ENCODE measurements at regions not wholly inside any gene's neighbourhood (a gene's known extent, or its start where the extent isn't known, plus 50 kb on each side); places are given as distances from the start of the nearest gene placed in this dataset.

DNA sequence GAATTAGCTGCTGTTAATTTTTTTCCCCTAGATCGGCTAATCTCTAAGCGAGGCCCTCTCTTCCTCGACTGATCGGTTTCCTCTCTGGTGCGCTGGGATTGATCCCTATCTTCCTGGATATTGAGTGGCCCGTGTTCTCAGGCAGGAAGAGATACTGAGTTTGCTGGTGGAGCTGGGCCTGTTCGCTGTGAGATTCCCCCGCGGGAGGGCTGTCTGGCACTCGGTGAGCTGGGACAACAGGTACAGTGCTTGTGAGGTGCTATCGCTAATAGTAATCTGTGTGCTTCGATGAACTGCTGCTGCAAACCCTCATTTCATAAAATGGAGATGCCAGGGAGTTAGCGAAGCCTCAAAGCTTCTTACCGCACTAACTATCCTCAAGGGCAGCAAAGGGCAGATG, 310.3 kb downstream of the NXPE2 start:
- no peak for TF ChIP-seq ELF1 (IDR thresholded peaks at IDR 0.05)
- no peak for TF ChIP-seq EZH2phosphoT487 (IDR thresholded peaks at IDR 0.05; ENCODE audit: borderline replicate concordance, low read depth)
- no peak for TF ChIP-seq NRF1 (IDR thresholded peaks at IDR 0.05; ENCODE audit: low read depth, low read length)
- no peak for TF ChIP-seq POLR2AphosphoS5 (IDR thresholded peaks at IDR 0.05; ENCODE audit: low read depth, low read length)
- TF ChIP-seq CHD2 (IDR thresholded peaks at IDR 0.05; ENCODE audit: low read length, partially characterized antibody), result no peak
- TF ChIP-seq, protein P1, sequence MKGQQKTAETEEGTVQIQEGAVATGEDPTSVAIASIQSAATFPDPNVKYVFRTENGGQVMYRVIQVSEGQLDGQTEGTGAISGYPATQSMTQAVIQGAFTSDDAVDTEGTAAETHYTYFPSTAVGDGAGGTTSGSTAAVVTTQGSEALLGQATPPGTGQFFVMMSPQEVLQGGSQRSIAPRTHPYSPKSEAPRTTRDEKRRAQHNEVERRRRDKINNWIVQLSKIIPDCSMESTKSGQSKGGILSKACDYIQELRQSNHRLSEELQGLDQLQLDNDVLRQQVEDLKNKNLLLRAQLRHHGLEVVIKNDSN (IDR thresholded peaks at IDR 0.05; ENCODE audit: borderline replicate concordance, low read depth), result no peak
- TF ChIP-seq JUND (IDR thresholded peaks at IDR 0.05), result no peak
- no peak for TF ChIP-seq FOXM1 (IDR thresholded peaks at IDR 0.05; ENCODE audit: low read depth)
- TF ChIP-seq TEAD4 (IDR thresholded peaks at IDR 0.05; ENCODE audit: borderline replicate concordance, insufficient read depth), result no peak
- TF ChIP-seq SMC3 (IDR thresholded peaks at IDR 0.05; ENCODE audit: low read depth, low read length), result no peak
- TF ChIP-seq GABPA (IDR thresholded peaks at IDR 0.05; ENCODE audit: low read depth), result no peak
- no peak for TF ChIP-seq TCF12 (IDR thresholded peaks at IDR 0.05)
- TF ChIP-seq, protein P2, sequence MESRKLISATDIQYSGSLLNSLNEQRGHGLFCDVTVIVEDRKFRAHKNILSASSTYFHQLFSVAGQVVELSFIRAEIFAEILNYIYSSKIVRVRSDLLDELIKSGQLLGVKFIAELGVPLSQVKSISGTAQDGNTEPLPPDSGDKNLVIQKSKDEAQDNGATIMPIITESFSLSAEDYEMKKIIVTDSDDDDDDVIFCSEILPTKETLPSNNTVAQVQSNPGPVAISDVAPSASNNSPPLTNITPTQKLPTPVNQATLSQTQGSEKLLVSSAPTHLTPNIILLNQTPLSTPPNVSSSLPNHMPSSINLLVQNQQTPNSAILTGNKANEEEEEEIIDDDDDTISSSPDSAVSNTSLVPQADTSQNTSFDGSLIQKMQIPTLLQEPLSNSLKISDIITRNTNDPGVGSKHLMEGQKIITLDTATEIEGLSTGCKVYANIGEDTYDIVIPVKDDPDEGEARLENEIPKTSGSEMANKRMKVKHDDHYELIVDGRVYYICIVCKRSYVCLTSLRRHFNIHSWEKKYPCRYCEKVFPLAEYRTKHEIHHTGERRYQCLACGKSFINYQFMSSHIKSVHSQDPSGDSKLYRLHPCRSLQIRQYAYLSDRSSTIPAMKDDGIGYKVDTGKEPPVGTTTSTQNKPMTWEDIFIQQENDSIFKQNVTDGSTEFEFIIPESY (IDR thresholded peaks at IDR 0.05; ENCODE audit: borderline replicate concordance, low read depth), result no peak
- no peak for TF ChIP-seq EP300 (IDR thresholded peaks at IDR 0.05; ENCODE audit: borderline replicate concordance in 1 of 2, low read depth in 1 of 2, low read length in 1 of 2)
- TF ChIP-seq, protein P3, sequence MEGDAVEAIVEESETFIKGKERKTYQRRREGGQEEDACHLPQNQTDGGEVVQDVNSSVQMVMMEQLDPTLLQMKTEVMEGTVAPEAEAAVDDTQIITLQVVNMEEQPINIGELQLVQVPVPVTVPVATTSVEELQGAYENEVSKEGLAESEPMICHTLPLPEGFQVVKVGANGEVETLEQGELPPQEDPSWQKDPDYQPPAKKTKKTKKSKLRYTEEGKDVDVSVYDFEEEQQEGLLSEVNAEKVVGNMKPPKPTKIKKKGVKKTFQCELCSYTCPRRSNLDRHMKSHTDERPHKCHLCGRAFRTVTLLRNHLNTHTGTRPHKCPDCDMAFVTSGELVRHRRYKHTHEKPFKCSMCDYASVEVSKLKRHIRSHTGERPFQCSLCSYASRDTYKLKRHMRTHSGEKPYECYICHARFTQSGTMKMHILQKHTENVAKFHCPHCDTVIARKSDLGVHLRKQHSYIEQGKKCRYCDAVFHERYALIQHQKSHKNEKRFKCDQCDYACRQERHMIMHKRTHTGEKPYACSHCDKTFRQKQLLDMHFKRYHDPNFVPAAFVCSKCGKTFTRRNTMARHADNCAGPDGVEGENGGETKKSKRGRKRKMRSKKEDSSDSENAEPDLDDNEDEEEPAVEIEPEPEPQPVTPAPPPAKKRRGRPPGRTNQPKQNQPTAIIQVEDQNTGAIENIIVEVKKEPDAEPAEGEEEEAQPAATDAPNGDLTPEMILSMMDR (IDR thresholded peaks at IDR 0.05), result no peak
- TF ChIP-seq GATA2 (CRISPR knock-in tag; IDR thresholded peaks at IDR 0.05), result no peak
- no peak for TF ChIP-seq TAF1 (IDR thresholded peaks at IDR 0.05; ENCODE audit: borderline replicate concordance, low read depth, low read length)
- no peak for TF ChIP-seq NFIC (IDR thresholded peaks at IDR 0.05; ENCODE audit: borderline replicate concordance)
- TF ChIP-seq RAD21 (IDR thresholded peaks at IDR 0.05; ENCODE audit: low read length), result no peak
- Histone ChIP-seq H3K4me1 (ENCODE audit: control insufficient read depth in 1 of 2, insufficient read depth in 2 of 2, low read depth in 1 of 2, low read length in 1 of 2) (peaks cover 0 to 21% of the 10 kb centered on the region in 2 experiments; a peak in 1 of 4 replicates), H3K9me2 (no peaks in the 10 kb centered on the region), H3K36me3 (replicated peaks in 1 of 2; ENCODE audit: control insufficient read depth in 1 of 2, insufficient read depth in 2 of 2, low read length in 1 of 2) (no peaks in the 10 kb centered on the region), H3K27me3 (ENCODE audit: insufficient read depth) (no peaks in the 10 kb centered on the region), H3F3A (replicated peaks; ENCODE audit: insufficient read depth) (no peaks in the 10 kb centered on the region), H3K4me2 (no peak overlapping the region), H4K20me1 (ENCODE audit: insufficient read depth) (no peaks in the 10 kb centered on the region), H3K27ac (ENCODE audit: low read depth in 2 of 2, low read length in 1 of 2) (no peak overlapping the region), H3K9ac (no peak overlapping the region), H3K9me3 (no peaks in the 10 kb centered on the region), H3K79me2 (ENCODE audit: insufficient read depth) (no peaks in the 10 kb centered on the region), H3K4me3 (ENCODE audit: low read depth in 2 of 2, low read length in 1 of 2) (no peak overlapping the region), H2AFZ (ENCODE audit: low read depth) (no peak overlapping the region)
- CTCF ChIA-PET, result no interaction called here
- WGBS (ENCODE audit: low lambda C conversion rate), result 56% methylated on average over 14 of the region's 14 CpGs
- DNase-seq, result no peak
- POLR2A ChIA-PET, result no interaction called here
